Activated T-cell treated with anti-CD3 and anti-CD28 coated beads, Interleukin-2, amount 50 U/mL, for 24 hours (primary cell): ENCODE measurements at regions not wholly inside any gene's neighbourhood (a gene's known extent, or its start where the extent isn't known, plus 50 kb on each side); places are given as distances from the start of the nearest gene placed in this dataset.

ENCODE experiments used
- DNase-seq: peaks from one replicate; pipeline ENCODE4 v3.0.0-alpha.2; 2020
- H3K27ac Mint-ChIP-seq: 2 replicates; pipeline ENCODE4 v1.8.0; 2020; ENCODE audit warnings: mild to moderate bottlenecking, mixed read lengths
- H3K27me3 Mint-ChIP-seq: 2 replicates; pipeline ENCODE4 v1.8.0; 2020; ENCODE audit warnings: mixed read lengths
- H3K36me3 Mint-ChIP-seq: 2 replicates; pipeline ENCODE4 v1.8.0; 2020; ENCODE audit warnings: low read depth, mixed read lengths
- H3K4me1 Mint-ChIP-seq: 2 replicates; pipeline ENCODE4 v1.8.0; 2020; ENCODE audit warnings: low read depth, mixed read lengths
- H3K4me3 Mint-ChIP-seq: 2 replicates; pipeline ENCODE4 v1.8.0; 2020; ENCODE audit warnings: mild to moderate bottlenecking, moderate library complexity, mixed read lengths
- H3K9me3 Mint-ChIP-seq: 2 replicates; pipeline ENCODE4 v1.8.0; 2020; ENCODE audit warnings: mixed read lengths

DNA sequence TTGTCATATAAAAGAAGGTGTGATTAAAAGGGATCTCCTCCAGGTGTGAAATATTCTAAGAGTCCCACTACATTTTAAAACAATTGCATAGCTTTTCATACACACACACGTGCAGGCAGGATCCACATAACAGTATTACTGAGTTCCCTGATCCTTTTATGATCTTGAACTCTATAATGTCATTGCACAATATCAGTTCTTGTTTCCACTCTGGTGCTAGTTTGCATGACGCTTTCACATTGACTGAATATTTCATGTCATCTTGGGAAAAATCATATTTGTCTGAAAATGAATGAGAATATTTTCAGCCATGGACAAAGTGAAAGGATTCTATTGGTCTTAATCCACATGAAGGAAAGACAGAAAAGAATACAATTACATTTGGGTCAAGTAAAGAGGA is 703.8 kb downstream of the CDH8 start:
- Mint-ChIP-seq H3K27me3 (no peaks in the 10 kb centered on the region), H3K27ac (no peak overlapping the region), H3K36me3 (no peaks in the 10 kb centered on the region), H3K4me1 (no peaks in the 10 kb centered on the region), H3K4me3 (no peak overlapping the region), H3K9me3 (peaks cover 21% of the 10 kb centered on the region)
- no peak for DNase-seq

GRCh38 chr16:61324044-61324443 is 712.2 kb downstream of the CDH8 start:
- no peaks in the 10 kb centered on the region for H3K27me3 Mint-ChIP-seq
- DNase-seq = no peak
- H3K9me3 Mint-ChIP-seq = peaks cover 23% of the 10 kb centered on the region
- H3K36me3 Mint-ChIP-seq = no peaks in the 10 kb centered on the region
- H3K4me3 Mint-ChIP-seq = no peak overlapping the region
- no peak overlapping the region for H3K27ac Mint-ChIP-seq
- H3K4me1 Mint-ChIP-seq = no peaks in the 10 kb centered on the region

- no peaks in the 10 kb centered on the region for H3K27me3 Mint-ChIP-seq
- H3K36me3 Mint-ChIP-seq = no peaks in the 10 kb centered on the region
- H3K4me1 Mint-ChIP-seq = no peaks in the 10 kb centered on the region
- DNase-seq = no peak
- H3K27ac Mint-ChIP-seq = no peak overlapping the region
- H3K4me3 Mint-ChIP-seq = no peak overlapping the region
- H3K9me3 Mint-ChIP-seq = peaks cover 23% of the 10 kb centered on the region
Measured at GRCh38 chr16:61323456-61323855, 712.8 kb downstream of the CDH8 start.

GRCh38 chr16:61320791-61321190 is 715.4 kb downstream of the CDH8 start:
- Mint-ChIP-seq H3K27me3 (no peaks in the 10 kb centered on the region), H3K4me1 (no peaks in the 10 kb centered on the region), H3K9me3 (peaks cover 14% of the 10 kb centered on the region), H3K36me3 (no peaks in the 10 kb centered on the region), H3K4me3 (no peak overlapping the region), H3K27ac (no peak overlapping the region)
- no peak for DNase-seq

- no peaks in the 10 kb centered on the region for H3K36me3 Mint-ChIP-seq
- no peak overlapping the region for H3K27ac Mint-ChIP-seq
- no peak for DNase-seq
- peaks cover 16% of the 10 kb centered on the region for H3K9me3 Mint-ChIP-seq
- no peaks in the 10 kb centered on the region for H3K4me1 Mint-ChIP-seq
- no peak overlapping the region for H3K4me3 Mint-ChIP-seq
- H3K27me3 Mint-ChIP-seq = no peaks in the 10 kb centered on the region
Measured at GRCh38 chr16:61313931-61314330, 722.3 kb downstream of the CDH8 start.

- H3K36me3 Mint-ChIP-seq = no peaks in the 10 kb centered on the region
- no peak overlapping the region for H3K4me3 Mint-ChIP-seq
- H3K4me1 Mint-ChIP-seq = no peaks in the 10 kb centered on the region
- no peaks in the 10 kb centered on the region for H3K27me3 Mint-ChIP-seq
- peaks cover 27% of the 10 kb centered on the region for H3K9me3 Mint-ChIP-seq
- H3K27ac Mint-ChIP-seq = no peak overlapping the region
- DNase-seq = no peak
Measured at GRCh38 chr16:61309386-61309785, 726.9 kb downstream of the CDH8 start.

GRCh38 chr16:61306204-61306603 is 730.0 kb downstream of the CDH8 start:
- no peak for DNase-seq
- no peaks in the 10 kb centered on the region for H3K27me3 Mint-ChIP-seq
- H3K4me3 Mint-ChIP-seq = no peak overlapping the region
- no peak overlapping the region for H3K27ac Mint-ChIP-seq
- H3K9me3 Mint-ChIP-seq = peaks cover 34% of the 10 kb centered on the region
- H3K36me3 Mint-ChIP-seq = no peaks in the 10 kb centered on the region
- H3K4me1 Mint-ChIP-seq = no peaks in the 10 kb centered on the region

DNA sequence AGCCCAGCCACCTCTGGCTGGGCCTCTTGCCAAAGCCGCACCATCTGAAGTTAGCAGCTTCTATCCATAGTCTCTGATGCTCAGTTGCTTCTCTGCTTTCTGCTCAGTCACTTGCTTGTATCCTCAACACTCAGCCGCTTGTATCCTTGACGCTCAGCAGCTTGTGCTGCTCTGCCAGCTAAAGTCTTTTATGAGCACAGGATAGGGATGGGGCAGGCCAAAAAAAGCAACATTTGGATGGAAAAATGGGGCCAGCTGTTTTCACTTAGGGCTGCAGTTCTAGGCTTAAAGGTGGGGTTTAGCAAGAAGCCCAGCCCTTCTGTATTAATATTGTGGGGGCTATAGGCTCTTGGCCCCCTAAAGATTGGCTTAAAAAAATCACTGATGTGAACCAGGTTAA is 739.4 kb downstream of the CDH8 start:
- Mint-ChIP-seq H3K27me3 (no peaks in the 10 kb centered on the region), H3K27ac (no peak overlapping the region), H3K9me3 (peaks cover 33% of the 10 kb centered on the region), H3K36me3 (no peaks in the 10 kb centered on the region), H3K4me3 (no peak overlapping the region), H3K4me1 (no peaks in the 10 kb centered on the region)
- no peak for DNase-seq

- Mint-ChIP-seq H3K9me3 (peaks cover 28% of the 10 kb centered on the region), H3K4me3 (no peak overlapping the region), H3K27me3 (no peaks in the 10 kb centered on the region), H3K27ac (no peak overlapping the region), H3K36me3 (no peaks in the 10 kb centered on the region), H3K4me1 (no peaks in the 10 kb centered on the region)
- DNase-seq = no peak
Measured at GRCh38 chr16:61296305-61296704, 739.9 kb downstream of the CDH8 start.

DNA sequence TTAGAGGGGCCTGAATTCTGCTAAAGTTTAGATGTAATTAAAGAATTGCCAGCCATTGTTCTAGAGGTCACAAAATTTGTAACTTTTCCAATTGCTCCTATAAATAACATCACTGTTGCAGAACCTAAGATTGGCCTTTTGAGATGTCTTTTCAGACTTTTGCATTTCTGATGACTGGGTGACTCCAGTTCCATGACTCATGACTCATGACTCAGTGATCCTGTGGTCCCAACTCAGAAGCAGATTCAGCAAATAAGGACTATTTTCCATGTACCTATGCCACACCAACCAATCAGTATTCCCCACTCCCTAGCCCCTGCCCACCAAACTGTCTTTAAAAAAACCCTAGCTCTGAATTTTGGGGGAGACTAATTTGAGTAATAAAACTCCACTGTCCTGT is 740.9 kb downstream of the CDH8 start:
- Mint-ChIP-seq H3K27me3 (no peaks in the 10 kb centered on the region), H3K9me3 (peaks cover 27% of the 10 kb centered on the region), H3K4me3 (no peak overlapping the region), H3K27ac (no peak overlapping the region), H3K36me3 (no peaks in the 10 kb centered on the region), H3K4me1 (no peaks in the 10 kb centered on the region)
- DNase-seq = no peak

DNA sequence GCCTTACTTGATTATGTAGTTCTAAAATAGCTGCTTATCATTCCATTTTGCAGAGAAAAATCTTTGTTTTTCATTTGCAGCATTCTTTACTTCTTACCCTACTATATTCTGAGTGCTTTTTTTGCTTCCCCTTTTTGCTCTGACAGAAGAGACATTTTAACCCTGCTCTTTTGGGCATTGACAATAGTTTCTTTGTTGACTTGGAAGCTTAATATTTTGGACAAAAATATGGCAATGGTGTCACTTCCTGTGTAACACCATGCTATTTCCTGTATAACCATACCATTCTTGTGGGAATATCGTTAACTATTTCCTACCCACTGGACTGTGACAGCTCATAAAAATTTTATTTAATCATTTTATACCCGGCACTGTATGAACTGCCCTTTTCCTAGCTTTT is 747.1 kb downstream of the CDH8 start:
- Mint-ChIP-seq H3K4me3 (no peak overlapping the region), H3K36me3 (no peaks in the 10 kb centered on the region), H3K27ac (no peak overlapping the region), H3K9me3 (peaks cover 19% of the 10 kb centered on the region), H3K27me3 (no peaks in the 10 kb centered on the region), H3K4me1 (no peaks in the 10 kb centered on the region)
- no peak for DNase-seq

DNA sequence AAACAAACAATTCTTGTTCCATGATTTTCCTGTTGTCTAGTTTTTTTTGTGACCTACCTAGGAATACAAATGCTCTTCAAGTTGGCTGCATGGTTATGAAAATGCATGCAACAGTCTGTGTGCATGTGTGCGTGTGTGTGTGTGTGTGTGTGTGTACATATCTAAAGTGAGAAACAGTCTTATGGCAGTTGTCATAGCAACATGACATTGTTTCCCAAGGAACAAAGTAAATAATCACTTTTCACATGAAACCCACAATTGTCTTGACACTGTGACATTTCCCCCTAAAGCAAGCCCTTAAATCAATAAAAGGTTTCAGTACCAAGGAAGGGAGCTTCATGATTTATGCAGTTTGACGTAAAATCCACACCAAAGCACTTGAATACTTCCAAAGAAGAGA is 758.4 kb downstream of the CDH8 start:
- H3K36me3 Mint-ChIP-seq = no peaks in the 10 kb centered on the region
- no peaks in the 10 kb centered on the region for H3K4me1 Mint-ChIP-seq
- no peaks in the 10 kb centered on the region for H3K27me3 Mint-ChIP-seq
- H3K9me3 Mint-ChIP-seq = peaks cover 27% of the 10 kb centered on the region
- no peak overlapping the region for H3K4me3 Mint-ChIP-seq
- H3K27ac Mint-ChIP-seq = no peak overlapping the region
- DNase-seq = no peak

- Mint-ChIP-seq H3K27me3 (no peaks in the 10 kb centered on the region), H3K4me3 (no peak overlapping the region), H3K36me3 (no peaks in the 10 kb centered on the region), H3K4me1 (no peaks in the 10 kb centered on the region), H3K9me3 (peaks cover 25% of the 10 kb centered on the region), H3K27ac (no peak overlapping the region)
- DNase-seq = no peak
Measured at GRCh38 chr16:61274211-61274610, 762.0 kb downstream of the CDH8 start.

GRCh38 chr16:61270726-61271125 is 765.5 kb downstream of the CDH8 start:
- H3K4me1 Mint-ChIP-seq = no peaks in the 10 kb centered on the region
- H3K27ac Mint-ChIP-seq = no peak overlapping the region
- no peak overlapping the region for H3K4me3 Mint-ChIP-seq
- peaks cover 19% of the 10 kb centered on the region for H3K9me3 Mint-ChIP-seq
- no peaks in the 10 kb centered on the region for H3K36me3 Mint-ChIP-seq
- H3K27me3 Mint-ChIP-seq = no peaks in the 10 kb centered on the region
- no peak for DNase-seq

- no peaks in the 10 kb centered on the region for H3K27me3 Mint-ChIP-seq
- peaks cover 20% of the 10 kb centered on the region for H3K9me3 Mint-ChIP-seq
- no peaks in the 10 kb centered on the region for H3K4me1 Mint-ChIP-seq
- no peaks in the 10 kb centered on the region for H3K36me3 Mint-ChIP-seq
- no peak overlapping the region for H3K27ac Mint-ChIP-seq
- H3K4me3 Mint-ChIP-seq = no peak overlapping the region
- DNase-seq = no peak
Measured at GRCh38 chr16:61263400-61263799, 772.8 kb downstream of the CDH8 start.

GRCh38 chr16:61261315-61261714 is 774.9 kb downstream of the CDH8 start:
- Mint-ChIP-seq H3K9me3 (peaks cover 25% of the 10 kb centered on the region), H3K27me3 (no peaks in the 10 kb centered on the region), H3K36me3 (no peaks in the 10 kb centered on the region), H3K27ac (no peak overlapping the region), H3K4me1 (no peaks in the 10 kb centered on the region), H3K4me3 (no peak overlapping the region)
- no peak for DNase-seq
